ENCODE measurements at regions not wholly inside any gene's neighbourhood (a gene's known extent, or its start where the extent isn't known, plus 50 kb on each side); places are given as distances from the start of the nearest gene placed in this dataset.

DNA sequence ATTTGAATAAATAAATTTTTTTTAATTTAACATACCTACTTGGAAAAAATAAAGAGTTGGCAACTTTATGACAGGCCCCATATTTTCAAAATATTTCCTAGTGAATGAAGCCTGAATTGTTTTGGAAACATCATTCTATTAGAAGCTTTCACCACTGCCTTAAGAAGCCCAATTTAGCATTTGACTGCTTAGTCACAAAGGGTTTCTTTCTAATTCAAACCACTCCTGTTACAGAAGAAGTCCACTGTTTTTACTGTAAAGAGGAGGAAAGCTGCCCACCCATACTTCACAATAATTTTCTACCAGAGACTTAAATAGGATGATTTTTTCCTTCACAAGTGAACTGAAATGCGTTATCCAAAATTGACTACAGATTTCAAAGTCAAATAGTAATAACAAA is 534.6 kb upstream of the PTBP2 start (continued):
- no peak for TF ChIP-seq WT1 (tag by site-specific recombination; IDR thresholded peaks at IDR 0.05)
- no peak for TF ChIP-seq ZNF843 (tag by site-specific recombination; IDR thresholded peaks at IDR 0.05)
- no peak for TF ChIP-seq ZNF423 (tag by site-specific recombination; IDR thresholded peaks at IDR 0.05)
- TF ChIP-seq, protein P1, sequence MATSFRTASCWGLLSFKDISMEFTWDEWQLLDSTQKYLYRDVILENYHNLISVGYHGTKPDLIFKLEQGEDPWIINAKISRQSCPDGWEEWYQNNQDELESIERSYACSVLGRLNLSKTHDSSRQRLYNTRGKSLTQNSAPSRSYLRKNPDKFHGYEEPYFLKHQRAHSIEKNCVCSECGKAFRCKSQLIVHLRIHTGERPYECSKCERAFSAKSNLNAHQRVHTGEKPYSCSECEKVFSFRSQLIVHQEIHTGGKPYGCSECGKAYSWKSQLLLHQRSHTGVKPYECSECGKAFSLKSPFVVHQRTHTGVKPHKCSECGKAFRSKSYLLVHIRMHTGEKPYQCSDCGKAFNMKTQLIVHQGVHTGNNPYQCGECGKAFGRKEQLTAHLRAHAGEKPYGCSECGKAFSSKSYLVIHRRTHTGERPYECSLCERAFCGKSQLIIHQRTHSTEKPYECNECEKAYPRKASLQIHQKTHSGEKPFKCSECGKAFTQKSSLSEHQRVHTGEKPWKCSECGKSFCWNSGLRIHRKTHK (tag by site-specific recombination; IDR thresholded peaks at IDR 0.05): no peak
- TF ChIP-seq, protein P2, sequence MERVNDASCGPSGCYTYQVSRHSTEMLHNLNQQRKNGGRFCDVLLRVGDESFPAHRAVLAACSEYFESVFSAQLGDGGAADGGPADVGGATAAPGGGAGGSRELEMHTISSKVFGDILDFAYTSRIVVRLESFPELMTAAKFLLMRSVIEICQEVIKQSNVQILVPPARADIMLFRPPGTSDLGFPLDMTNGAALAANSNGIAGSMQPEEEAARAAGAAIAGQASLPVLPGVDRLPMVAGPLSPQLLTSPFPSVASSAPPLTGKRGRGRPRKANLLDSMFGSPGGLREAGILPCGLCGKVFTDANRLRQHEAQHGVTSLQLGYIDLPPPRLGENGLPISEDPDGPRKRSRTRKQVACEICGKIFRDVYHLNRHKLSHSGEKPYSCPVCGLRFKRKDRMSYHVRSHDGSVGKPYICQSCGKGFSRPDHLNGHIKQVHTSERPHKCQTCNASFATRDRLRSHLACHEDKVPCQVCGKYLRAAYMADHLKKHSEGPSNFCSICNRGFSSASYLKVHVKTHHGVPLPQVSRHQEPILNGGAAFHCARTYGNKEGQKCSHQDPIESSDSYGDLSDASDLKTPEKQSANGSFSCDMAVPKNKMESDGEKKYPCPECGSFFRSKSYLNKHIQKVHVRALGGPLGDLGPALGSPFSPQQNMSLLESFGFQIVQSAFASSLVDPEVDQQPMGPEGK (tag by site-specific recombination; IDR thresholded peaks at IDR 0.05): no peak
- TF ChIP-seq ZNF560 (tag by site-specific recombination; IDR thresholded peaks at IDR 0.05; ENCODE audit: borderline replicate concordance): no peak

DNA sequence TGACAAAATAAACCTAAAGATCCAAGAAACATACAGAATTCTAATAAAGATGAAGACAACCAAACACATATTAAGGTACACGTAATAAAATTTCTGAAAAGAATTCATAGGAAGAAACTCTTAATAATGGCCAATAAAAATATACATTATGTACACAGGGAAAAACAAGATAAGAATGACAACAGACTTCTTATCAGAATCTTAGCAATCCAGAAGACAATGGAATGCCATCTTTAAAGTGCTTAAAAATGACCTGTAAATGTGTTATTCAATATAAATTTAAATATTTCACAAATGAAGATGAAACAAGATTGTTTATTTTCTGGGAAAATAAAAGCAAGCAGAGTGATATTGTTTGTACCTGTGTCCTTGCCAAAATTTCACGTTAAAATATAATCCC is 530.4 kb upstream of the PTBP2 start:
- no peak for TF ChIP-seq GLI4 (tag by site-specific recombination; IDR thresholded peaks at IDR 0.05)
- TF ChIP-seq ZNF626 (tag by site-specific recombination; IDR thresholded peaks at IDR 0.05): no peak
- TF ChIP-seq ZNF202 (tag by site-specific recombination; IDR thresholded peaks at IDR 0.05; ENCODE audit: borderline replicate concordance): no peak
- TF ChIP-seq ZNF791 (tag by site-specific recombination; IDR thresholded peaks at IDR 0.05): no peak
- TF ChIP-seq, protein P3, sequence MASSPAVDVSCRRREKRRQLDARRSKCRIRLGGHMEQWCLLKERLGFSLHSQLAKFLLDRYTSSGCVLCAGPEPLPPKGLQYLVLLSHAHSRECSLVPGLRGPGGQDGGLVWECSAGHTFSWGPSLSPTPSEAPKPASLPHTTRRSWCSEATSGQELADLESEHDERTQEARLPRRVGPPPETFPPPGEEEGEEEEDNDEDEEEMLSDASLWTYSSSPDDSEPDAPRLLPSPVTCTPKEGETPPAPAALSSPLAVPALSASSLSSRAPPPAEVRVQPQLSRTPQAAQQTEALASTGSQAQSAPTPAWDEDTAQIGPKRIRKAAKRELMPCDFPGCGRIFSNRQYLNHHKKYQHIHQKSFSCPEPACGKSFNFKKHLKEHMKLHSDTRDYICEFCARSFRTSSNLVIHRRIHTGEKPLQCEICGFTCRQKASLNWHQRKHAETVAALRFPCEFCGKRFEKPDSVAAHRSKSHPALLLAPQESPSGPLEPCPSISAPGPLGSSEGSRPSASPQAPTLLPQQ (tag by site-specific recombination; IDR thresholded peaks at IDR 0.05): no peak
- no peak for TF ChIP-seq ZSCAN23 (tag by site-specific recombination; IDR thresholded peaks at IDR 0.05)
- no peak for TF ChIP-seq ZNF211 (tag by site-specific recombination; IDR thresholded peaks at IDR 0.05; ENCODE audit: low read depth)
- TF ChIP-seq ZNF140 (tag by site-specific recombination; IDR thresholded peaks at IDR 0.05): no peak
- TF ChIP-seq ZNF404 (tag by site-specific recombination; IDR thresholded peaks at IDR 0.05): no peak
- TF ChIP-seq OVOL3 (tag by site-specific recombination; IDR thresholded peaks at IDR 0.05): no peak
- TF ChIP-seq ZFP3 (tag by site-specific recombination; IDR thresholded peaks at IDR 0.05; ENCODE audit: low read depth): no peak
- TF ChIP-seq ZNF366 (tag by site-specific recombination; conservative IDR thresholded peaks at IDR 0.05): no peak
- TF ChIP-seq KLF7 (tag by site-specific recombination; IDR thresholded peaks at IDR 0.05; ENCODE audit: borderline replicate concordance): no peak
- TF ChIP-seq ZNF23 (tag by site-specific recombination; IDR thresholded peaks at IDR 0.05; ENCODE audit: borderline replicate concordance): no peak
- TF ChIP-seq, protein P4, sequence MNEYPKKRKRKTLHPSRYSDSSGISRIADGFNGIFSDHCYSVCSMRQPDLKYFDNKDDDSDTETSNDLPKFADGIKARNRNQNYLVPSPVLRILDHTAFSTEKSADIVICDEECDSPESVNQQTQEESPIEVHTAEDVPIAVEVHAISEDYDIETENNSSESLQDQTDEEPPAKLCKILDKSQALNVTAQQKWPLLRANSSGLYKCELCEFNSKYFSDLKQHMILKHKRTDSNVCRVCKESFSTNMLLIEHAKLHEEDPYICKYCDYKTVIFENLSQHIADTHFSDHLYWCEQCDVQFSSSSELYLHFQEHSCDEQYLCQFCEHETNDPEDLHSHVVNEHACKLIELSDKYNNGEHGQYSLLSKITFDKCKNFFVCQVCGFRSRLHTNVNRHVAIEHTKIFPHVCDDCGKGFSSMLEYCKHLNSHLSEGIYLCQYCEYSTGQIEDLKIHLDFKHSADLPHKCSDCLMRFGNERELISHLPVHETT (tag by site-specific recombination; IDR thresholded peaks at IDR 0.05): no peak
- Histone ChIP-seq H3K4me1 (ENCODE audit: control insufficient read depth, insufficient read depth, low read length) (no peaks in the 10 kb centered on the region), H3K27ac (ENCODE audit: extremely low read depth, low read depth, low read length) (no peak overlapping the region), H3K9me3 (ENCODE audit: control insufficient read depth, insufficient read depth, low read depth, low read length) (no peaks in the 10 kb centered on the region), H3K36me3 (ENCODE audit: control insufficient read depth in 2 of 2, insufficient read depth in 1 of 2, low read length in 2 of 2) (no peaks in the 10 kb centered on the region), H3K4me3 (ENCODE audit: low read depth, low read length) (no peak overlapping the region)
- POLR2A ChIA-PET: no interaction called here
- CTCF ChIA-PET: no interaction called here

All from HEK293 (cell line).